Esophagus squamous epithelium (tissue), 5 donors: ENCODE measurements at regions not wholly inside any gene's neighbourhood (a gene's known extent, or its start where the extent isn't known, plus 50 kb on each side); places are given as distances from the start of the nearest gene placed in this dataset.

Experiments used
- DNase-seq: peaks from one replicate; lab custom pipeline; 2025; lab: John Stamatoyannopoulos, UW
- H3K27ac ChIP-seq, 4 donors: fragments of 200-600 bp; sonication (generic); one replicate each; pipeline ENCODE4 v1.5.1; 2016 to 2019; ENCODE audit warnings: mild to moderate bottlenecking in 1 of 4
- H3K27me3 ChIP-seq, 4 donors: fragments of 200-600 bp; sonication (generic); 1 replicate in 3 of 4; 2 replicates in 1 of 4; pipeline versions ENCODE4 v1.5.1 to v1.6.0; 2017 to 2021; ENCODE audit warnings: antibody characterized with exemption in 1 of 4
- H3K36me3 ChIP-seq, 3 donors: fragments of 200-600 bp; sonication (generic); one replicate each; pipeline ENCODE4 v1.5.1; 2016 to 2019
- H3K4me1 ChIP-seq, 3 donors: fragments of 200-600 bp; sonication (generic); one replicate each; pipeline ENCODE4 v1.5.1; 2017 to 2019
- H3K4me3 ChIP-seq, 4 donors: fragments of 200-600 bp; sonication (generic); 1 replicate in 3 of 4; 2 replicates in 1 of 4; pipeline ENCODE4 v1.5.1; 2016 to 2019; ENCODE audit warnings: mild to moderate bottlenecking in 2 of 4, moderate library complexity in 1 of 4
- H3K9me3 ChIP-seq, 3 donors: fragments of 200-600 bp; sonication (generic); one replicate each; pipeline ENCODE4 v1.5.1; 2016 to 2019
- CTCF ChIP-seq, 6 experiments: fragments of 450-650 bp in 4 of 6; fragments of 200-600 bp in 2 of 6; sonication (generic) in 2 of 6; IDR thresholded peaks; one replicate each; pipeline ENCODE4 v1.5.1; 2016 to 2019; ENCODE audit warnings: antibody characterized with exemption in 6 of 6, mild to moderate bottlenecking in 4 of 6, moderate library complexity in 4 of 6
- POLR2A ChIP-seq, 4 donors: fragments of 450-650 bp; IDR thresholded peaks; one replicate each; pipeline ENCODE4 v1.6.1; 2017; ENCODE audit warnings: antibody characterized with exemption in 4 of 4, mild to moderate bottlenecking in 4 of 4, moderate library complexity in 3 of 4
- WGBS, 2 donors: methylation state at CpG; one replicate each; pipeline ENCODE4 v1.1.5; 2018; 5-methylcytosine and 5-hydroxymethylcytosine counted together
- intact Hi-C: fragments of 100-400 bp; cut with DNase I; formaldehyde crosslinking; loops from one replicate; pipeline ENCODE4 v1.15.0; 2022
- donor health status: DM: yes; HTN: yes; CAD: no.

- no peak overlapping the region for H3K27ac ChIP-seq
- no peak for DNase-seq
- H3K4me1 ChIP-seq: peaks cover 1 to 14% (median 2%) of the 10 kb centered on the region in 3 donors
- H3K4me3 ChIP-seq: no peak overlapping the region
- intact Hi-C loops: no loop called here
- no peaks in the 10 kb centered on the region for H3K36me3 ChIP-seq
- TF ChIP-seq CTCF (IDR thresholded peaks at IDR 0.05) (peak; percentile 54 to 82 (median 68)), POLR2A (IDR thresholded peaks at IDR 0.05) (no peak)
- no peaks in the 10 kb centered on the region for H3K9me3 ChIP-seq
- H3K27me3 ChIP-seq: peaks cover 0 to 51% (median 0%) of the 10 kb centered on the region in 4 donors
- 70 to 77% methylated on average over 7 of the region's 7 CpGs for WGBS, 2 donors
Observed at GRCh38 chr7:3154881-3155494, 111.3 kb upstream of the CARD11 start.

GRCh38 chr7:3156508-3156907 lies 112.8 kb upstream of the CARD11 start:
- intact Hi-C loops: no loop called here
- WGBS, 2 donors: 72 to 93% methylated on average over 5 to 6 of the region's 9 CpGs
- H3K9me3 ChIP-seq: no peaks in the 10 kb centered on the region

GRCh38 chr7:3157566-3158287 lies 114.1 kb upstream of the CARD11 start:
- Histone ChIP-seq H3K4me1 (peaks cover 0 to 11% (median 0%) of the 10 kb centered on the region in 3 donors), H3K9me3 (peaks cover 0 to 3% (median 0%) of the 10 kb centered on the region in 3 donors), H3K36me3 (no peaks in the 10 kb centered on the region), H3K27me3 (peaks cover 0 to 32% (median 0%) of the 10 kb centered on the region in 4 donors), H3K4me3 (peak overlapping the region in 2 of 4 donors; percentile 22 to 29), H3K27ac (peak overlapping the region in 3 of 4 donors; percentile 15 to 42 (median 26))
- no peak for DNase-seq
- WGBS, 2 donors: 31 to 33% methylated on average over 19 to 20 of the region's 20 CpGs
- no peak for TF ChIP-seq CTCF (IDR thresholded peaks at IDR 0.05)
- intact Hi-C loops: no loop called here

More at GRCh38 chr7:3156508-3156907, 112.8 kb upstream of the CARD11 start:
- Histone ChIP-seq H3K27me3 (peaks cover 0 to 40% (median 0%) of the 10 kb centered on the region in 4 donors), H3K4me1 (peaks cover 0 to 11% (median 0%) of the 10 kb centered on the region in 3 donors), H3K36me3 (no peaks in the 10 kb centered on the region), H3K4me3 (no peak overlapping the region), H3K27ac (no peak overlapping the region)
- no peak for DNase-seq
- TF ChIP-seq POLR2A (IDR thresholded peaks at IDR 0.05): no peak
- TF ChIP-seq CTCF (IDR thresholded peaks at IDR 0.05): no peak

GRCh38 chr7:3158341-3158760 lies 114.7 kb upstream of the CARD11 start:
- Histone ChIP-seq H3K9me3 (peaks cover 0 to 8% (median 0%) of the 10 kb centered on the region in 3 donors), H3K4me1 (peaks cover 0 to 11% (median 0%) of the 10 kb centered on the region in 3 donors), H3K27ac (peak overlapping the region in 3 of 4 donors; percentile 15 to 42 (median 26)), H3K4me3 (peak overlapping the region in 2 of 4 donors; percentile 22 to 29), H3K36me3 (no peaks in the 10 kb centered on the region), H3K27me3 (peaks cover 0 to 35% (median 0%) of the 10 kb centered on the region in 4 donors)
- TF ChIP-seq POLR2A (IDR thresholded peaks at IDR 0.05) (no peak), CTCF (IDR thresholded peaks at IDR 0.05) (no peak)
- intact Hi-C loops: no loop called here
- no peak for DNase-seq
- WGBS, 2 donors: 70 to 79% methylated on average over 8 to 11 of the region's 11 CpGs

GRCh38 chr7:3159039-3159438 lies 115.4 kb upstream of the CARD11 start:
- Histone ChIP-seq H3K4me3 (no peak overlapping the region), H3K27me3 (peaks cover 0 to 39% (median 0%) of the 10 kb centered on the region in 4 donors), H3K9me3 (peaks cover 0 to 8% (median 0%) of the 10 kb centered on the region in 3 donors), H3K36me3 (no peaks in the 10 kb centered on the region), H3K27ac (no peak overlapping the region), H3K4me1 (peaks cover 0 to 11% (median 0%) of the 10 kb centered on the region in 3 donors)
- TF ChIP-seq POLR2A (IDR thresholded peaks at IDR 0.05) (no peak), CTCF (IDR thresholded peaks at IDR 0.05) (no peak)
- no peak for DNase-seq
- intact Hi-C loops: no loop called here
- WGBS, 2 donors: 82 to 96% methylated on average over 4 of the region's 4 CpGs
